GM19452 (cell line): ENCODE measurements at regions not wholly inside any gene's neighbourhood (a gene's known extent, or its start where the extent isn't known, plus 50 kb on each side); places are given as distances from the start of the nearest gene placed in this dataset.

ENCODE experiments used
- ATAC-seq: cut with Tn5 transposase; IDR thresholded peaks from one replicate; pipeline ENCODE4 v1.9.1; 2021; ENCODE audit not compliant: unreplicated experiment

- ATAC-seq = peak; percentile 65
These were observed 445.7 kb upstream of the TRIB2 start for GRCh38 chr2:12270876-12271588.

- ATAC-seq = peak; percentile 38
These were observed 445.1 kb upstream of the TRIB2 start for GRCh38 chr2:12271589-12271984.

DNA sequence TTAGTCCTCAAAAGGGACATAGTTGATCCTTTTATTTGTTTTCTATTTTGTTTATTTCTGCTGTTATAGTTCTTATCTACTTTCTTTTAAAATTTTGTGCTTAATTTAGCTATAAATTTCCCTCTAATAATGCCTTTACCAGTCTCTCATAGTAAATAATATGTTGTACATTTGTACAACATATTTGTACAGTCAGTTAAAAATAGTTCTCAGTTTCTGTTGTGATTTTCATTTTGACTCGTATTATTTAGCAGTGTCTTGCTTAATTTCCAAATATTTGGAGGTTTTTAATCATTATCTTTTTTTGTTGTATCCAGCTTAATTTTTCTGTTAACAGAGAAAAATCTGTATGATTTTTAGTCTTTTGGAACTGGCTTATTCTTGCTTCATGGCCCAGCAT lies 443.6 kb upstream of the TRIB2 start:
- ATAC-seq = no peak

DNA sequence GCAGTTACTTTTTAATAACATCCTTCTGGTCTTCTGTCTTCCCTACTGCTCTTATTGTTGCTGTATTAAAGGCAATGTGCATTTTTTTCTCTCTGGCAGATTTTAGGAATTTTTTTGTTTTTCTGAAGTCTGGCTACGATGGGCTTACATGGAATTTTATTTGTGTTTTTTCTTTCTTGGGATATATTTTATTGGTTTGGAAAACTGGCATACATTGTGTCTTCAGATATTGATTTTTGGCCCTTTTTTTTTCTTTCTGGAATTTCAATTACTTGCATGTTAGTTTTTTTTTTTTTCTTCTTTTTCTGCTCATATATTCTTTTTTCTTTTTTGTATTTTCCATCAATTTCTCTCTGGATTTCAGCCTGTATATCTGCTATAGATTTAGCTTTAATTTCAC lies 442.1 kb upstream of the TRIB2 start:
- no peak for ATAC-seq

DNA sequence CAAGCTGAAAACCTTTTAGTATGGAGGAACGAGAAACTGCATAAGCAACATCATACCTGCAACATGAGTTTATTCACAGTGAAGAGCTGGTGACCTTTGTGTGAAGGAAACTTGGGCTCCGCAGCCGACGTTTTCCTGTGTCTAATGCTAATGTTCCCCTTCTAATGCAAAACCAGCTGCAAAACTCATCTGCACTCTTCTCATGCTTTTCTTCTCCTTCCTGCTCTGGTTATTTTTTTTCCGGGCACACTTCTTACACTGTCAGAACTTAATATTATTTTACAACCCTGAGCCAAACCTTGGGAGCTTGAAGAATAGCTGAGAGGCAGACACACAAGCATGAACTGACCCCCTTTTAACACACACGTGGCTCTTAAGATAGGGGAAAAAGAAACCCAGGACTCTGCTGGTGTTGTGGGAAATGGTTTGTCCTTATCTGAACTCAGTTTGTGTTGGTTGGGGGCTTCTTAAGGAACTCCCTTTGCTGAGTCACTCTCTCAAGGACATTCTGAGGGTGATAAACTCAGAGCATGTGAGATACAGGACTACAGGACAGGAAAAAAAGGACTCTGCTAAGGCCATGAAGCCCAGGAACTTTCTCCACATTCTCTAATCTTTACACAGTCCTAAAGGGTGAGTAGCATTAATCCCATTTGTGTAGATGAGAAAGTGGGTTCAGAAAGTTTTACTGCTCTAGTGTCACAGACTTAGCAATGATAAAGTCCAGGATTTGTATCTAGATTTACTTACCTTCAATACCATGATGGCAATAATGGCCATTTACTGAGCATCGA lies 439.3 kb upstream of the TRIB2 start:
- ATAC-seq = no peak

DNA sequence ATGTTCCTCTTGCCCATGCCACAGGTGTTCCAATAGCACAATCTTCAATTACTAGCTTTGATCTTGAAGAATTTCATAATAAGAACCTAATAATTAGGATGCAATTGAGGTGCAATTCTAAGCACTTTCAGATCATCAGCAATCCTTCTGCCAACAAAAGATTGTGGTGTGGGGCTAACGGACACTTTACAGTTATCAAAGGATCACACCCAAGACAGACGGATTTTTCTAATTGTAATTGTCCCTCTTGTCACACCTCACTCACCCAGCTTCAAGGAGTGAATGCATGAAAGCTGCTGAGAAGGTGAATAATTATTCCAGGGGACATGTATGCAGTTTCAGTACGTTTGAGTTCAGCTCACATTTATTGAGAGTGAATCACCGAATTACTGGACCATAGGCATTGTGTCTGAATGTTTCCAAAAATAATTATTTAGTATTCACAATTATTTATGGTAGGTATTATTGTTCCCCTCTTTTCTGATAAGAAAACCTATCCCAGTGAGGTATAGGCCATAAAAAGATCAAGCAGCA lies 438.5 kb upstream of the TRIB2 start:
- no peak for ATAC-seq

DNA sequence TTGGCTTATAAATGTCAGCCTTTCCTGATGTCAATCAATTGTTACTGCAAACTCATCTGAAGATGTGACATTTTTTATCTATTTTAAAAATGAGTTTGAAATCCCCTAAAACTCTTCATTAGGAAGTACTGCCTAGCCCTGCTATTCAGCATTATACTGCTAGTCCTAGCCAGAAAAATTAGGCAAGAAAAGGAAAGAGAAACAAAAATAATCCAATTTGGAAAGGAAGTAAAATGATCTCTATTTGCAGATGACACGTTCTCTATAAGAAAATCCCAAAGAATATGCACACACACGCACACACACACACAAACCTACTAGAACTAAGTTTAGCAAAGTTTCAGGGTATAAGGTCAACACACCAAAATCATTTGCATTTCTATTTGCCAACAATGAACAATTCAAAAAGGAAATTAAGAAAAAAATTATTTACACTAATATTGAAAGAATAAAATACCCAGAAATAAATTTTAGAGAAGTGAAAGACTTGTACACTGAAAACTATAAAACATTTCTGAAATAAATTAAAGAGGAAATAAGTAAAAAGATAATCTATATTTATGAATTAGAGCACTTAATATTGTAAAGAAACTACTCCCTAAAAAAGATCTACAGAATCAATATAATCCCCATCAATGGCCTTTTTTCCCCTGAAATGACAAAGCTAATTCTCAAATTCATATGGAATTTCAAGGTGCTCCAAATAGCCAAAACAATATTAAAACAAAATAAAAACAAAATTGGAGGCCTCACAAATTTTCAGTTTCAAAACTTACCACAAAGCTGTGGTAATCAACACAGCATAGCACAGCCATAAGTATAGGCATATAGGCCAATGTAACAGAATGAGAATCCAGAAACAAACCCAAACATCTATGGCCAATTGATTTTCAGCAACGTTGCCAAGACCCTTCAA lies 433.7 kb upstream of the TRIB2 start:
- peak; percentile 53 for ATAC-seq

- no peak for ATAC-seq
These were observed 432.7 kb upstream of the TRIB2 start for GRCh38 chr2:12284037-12284436.

GRCh38 chr2:12284487-12284886 lies 432.2 kb upstream of the TRIB2 start:
- no peak for ATAC-seq

- no peak for ATAC-seq
These were observed 430.4 kb upstream of the TRIB2 start for GRCh38 chr2:12286347-12286746.

DNA sequence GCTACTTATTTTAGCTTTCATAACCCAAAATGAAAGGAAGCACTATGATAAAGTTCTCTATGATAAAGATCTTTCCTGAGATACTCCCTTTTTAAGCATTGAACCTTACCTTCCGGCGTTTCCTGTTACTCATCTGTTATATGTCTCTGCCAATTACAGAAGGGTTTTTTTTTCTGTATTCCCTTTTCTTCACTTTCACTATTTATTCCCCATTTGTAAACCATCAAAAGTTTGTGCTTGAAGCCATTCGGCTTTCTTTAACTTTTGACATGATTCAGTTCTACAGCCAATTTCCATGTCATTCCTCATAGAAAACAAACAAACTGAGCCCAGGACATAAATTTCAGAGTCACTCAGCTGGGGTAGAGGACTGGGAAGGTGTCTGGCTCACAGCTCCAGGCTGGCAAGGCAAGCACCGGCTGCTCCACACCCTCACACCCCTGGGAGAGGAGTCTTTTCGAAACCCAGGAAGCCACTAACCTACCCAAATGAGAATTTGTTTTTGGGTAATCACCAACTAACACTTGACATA lies 429.4 kb upstream of the TRIB2 start:
- ATAC-seq = no peak

- no peak for ATAC-seq
These were observed 428.7 kb upstream of the TRIB2 start for GRCh38 chr2:12288048-12288447.

GRCh38 chr2:12289120-12289802 lies 427.5 kb upstream of the TRIB2 start:
- no peak for ATAC-seq

GRCh38 chr2:12291303-12291702 lies 425.4 kb upstream of the TRIB2 start:
- no peak for ATAC-seq

DNA sequence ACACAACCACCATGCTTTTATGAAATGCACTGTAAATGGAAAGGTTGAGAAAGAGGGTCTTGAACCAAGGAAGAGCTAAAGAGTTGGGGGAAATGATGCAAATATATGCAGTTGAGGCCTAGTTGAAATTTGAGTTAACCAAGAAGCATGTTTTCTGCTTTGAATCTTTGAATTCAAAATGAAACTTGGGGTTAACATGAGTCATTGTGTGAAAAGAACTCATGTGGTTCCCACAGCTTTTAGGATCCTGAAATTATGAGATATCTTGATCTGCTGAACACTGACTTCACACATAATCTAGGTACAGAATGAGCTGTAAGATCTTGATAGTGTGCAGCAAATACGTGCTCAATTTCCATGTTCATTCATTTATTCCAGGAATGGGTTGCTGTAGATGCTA lies 422.9 kb upstream of the TRIB2 start:
- peak; percentile 98 for ATAC-seq

GRCh38 chr2:12295856-12296519 lies 420.7 kb upstream of the TRIB2 start:
- no peak for ATAC-seq

DNA sequence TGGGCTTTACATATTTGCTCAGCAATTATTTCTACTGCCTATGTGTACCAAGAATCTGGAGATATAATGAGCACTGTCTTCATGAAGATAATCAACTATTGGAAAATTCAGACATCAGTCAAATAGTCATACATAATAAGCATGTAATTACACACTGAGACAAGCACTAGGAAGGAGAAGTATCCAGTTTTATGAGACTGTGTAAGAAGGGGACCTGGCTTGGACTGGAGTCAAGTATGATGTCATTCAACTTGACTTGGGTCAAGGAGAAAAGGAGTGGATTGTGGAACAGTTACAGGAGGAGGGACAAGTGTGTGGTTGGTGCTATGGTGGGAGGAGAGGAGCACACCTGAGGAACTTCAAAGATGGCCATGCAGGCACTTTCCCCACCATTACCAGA lies 419.8 kb upstream of the TRIB2 start:
- ATAC-seq = no peak

GRCh38 chr2:12298352-12298751 lies 418.4 kb upstream of the TRIB2 start:
- no peak for ATAC-seq

DNA sequence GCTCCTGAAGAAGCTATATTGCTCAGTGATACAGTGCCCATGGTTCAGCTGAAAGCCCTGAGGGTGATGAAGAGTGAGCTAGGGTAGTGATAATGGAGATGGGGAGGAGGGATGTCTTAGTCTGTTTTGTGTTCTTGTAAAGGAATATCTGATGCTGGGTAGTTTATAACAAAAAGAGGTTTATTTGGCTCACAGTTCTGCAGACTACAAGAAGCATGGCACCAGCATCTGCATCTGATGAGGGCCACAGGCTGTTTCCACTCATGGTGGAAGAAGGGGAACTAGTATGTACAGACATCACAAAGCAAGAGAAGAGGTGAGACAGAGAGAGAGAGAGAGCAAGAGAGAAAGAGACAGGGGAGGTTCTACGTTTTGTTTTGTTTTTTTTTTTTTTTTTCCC lies 417.3 kb upstream of the TRIB2 start:
- no peak for ATAC-seq
